ENCODE measurements at regions not wholly inside any gene's neighbourhood (a gene's known extent, or its start where the extent isn't known, plus 50 kb on each side); places are given as distances from the start of the nearest gene placed in this dataset.

DNA sequence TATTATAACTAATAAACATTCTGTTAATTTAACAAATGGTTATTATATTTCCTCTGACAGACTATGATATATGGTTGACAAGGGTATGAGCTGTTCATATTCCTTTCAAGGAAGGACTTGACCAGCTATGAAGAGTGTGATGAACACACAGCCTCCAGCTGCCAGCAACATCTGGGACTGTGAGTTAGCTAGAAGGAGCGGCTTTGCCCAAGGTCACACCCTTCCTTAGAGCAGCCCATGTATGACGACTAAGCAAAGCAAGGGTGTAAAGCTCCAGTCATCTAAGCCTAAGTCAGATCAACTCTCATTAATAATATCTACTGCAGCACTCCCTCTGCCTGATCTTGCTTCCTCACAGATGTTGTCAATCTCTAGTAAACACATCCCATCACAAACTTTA lies 355.4 kb downstream of the PLPP3 start:
- H3K27me3 ChIP-seq (replicated peaks in 1 of 2; ENCODE audit: control insufficient read depth in 2 of 2, extremely low read depth in 1 of 2, insufficient read depth in 2 of 2, low read length in 1 of 2) = no peaks in the 10 kb centered on the region
- CTCF ChIA-PET = no interaction called here
- Mint-ChIP-seq H3K27me3 (peaks cover 0 to 1% of the 10 kb centered on the region in 2 donors), H3K27ac (no peak overlapping the region), H3K9me3 (peaks cover 0 to 4% (median 3%) of the 10 kb centered on the region in 3 donors), H3K4me1 (no peaks in the 10 kb centered on the region), H3K4me3 (no peak overlapping the region), H3K36me3 (no peaks in the 10 kb centered on the region)
- no peaks in the 10 kb centered on the region for H3K4me1 ChIP-seq (ENCODE audit: control insufficient read depth in 1 of 2, extremely low read depth in 1 of 2, insufficient read depth in 2 of 2, low read length in 2 of 2)
- H3K36me3 ChIP-seq (ENCODE audit: control insufficient read depth in 2 of 2, extremely low read depth in 1 of 2, insufficient read depth in 1 of 2, low read length in 1 of 2) = no peaks in the 10 kb centered on the region
- H3K4me3 ChIP-seq (ENCODE audit: control insufficient read depth in 1 of 2, extremely low read depth in 1 of 2, low read length in 1 of 2) = no peak overlapping the region
- POLR2A ChIA-PET = no interaction called here
- H3K9me3 ChIP-seq = no peaks in the 10 kb centered on the region
- ATAC-seq (replicated peaks in 1 of 4) (no peak), DNase-seq (no peak)
- H3K27ac ChIP-seq (ENCODE audit: low read length) = no peak overlapping the region
- 68% methylated on average over 2 of the region's 2 CpGs for WGBS (ENCODE audit: insufficient coverage)

DNA sequence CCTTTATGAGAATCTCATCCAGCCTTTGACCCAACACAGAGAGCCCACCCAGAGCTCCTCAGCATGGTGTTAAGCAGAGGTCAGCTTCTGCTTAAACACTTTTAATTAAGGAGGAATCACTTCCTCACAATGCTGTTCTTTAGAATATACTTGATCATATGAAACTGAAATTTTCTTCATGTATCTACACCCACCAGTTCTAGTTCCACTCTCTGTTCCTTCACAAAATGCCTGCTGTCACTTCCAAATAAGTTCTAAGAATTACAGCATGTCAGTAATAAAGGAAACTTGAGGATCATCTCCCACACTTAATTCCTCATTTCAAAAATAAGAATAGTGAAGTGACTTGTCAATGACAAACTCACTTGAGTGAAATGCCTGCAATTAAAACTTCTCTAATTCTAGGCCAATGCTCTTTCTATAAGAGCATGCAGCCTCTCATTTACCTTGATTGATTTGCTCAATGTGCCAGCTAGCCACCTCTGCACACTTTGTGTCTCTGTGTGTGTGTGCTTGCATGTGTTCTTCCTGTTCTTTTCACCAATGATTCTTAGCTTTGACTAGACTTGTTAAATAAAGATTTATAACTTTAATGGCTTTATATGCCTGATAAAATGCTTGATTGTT lies 356.3 kb downstream of the PLPP3 start:
- ChIA-PET POLR2A (no interaction called here), CTCF (no interaction called here)
- no peak overlapping the region for H3K27ac ChIP-seq (ENCODE audit: low read length)
- no peak overlapping the region for H3K4me3 ChIP-seq (ENCODE audit: control insufficient read depth in 1 of 2, extremely low read depth in 1 of 2, low read length in 1 of 2)
- Mint-ChIP-seq H3K9me3 (peaks cover 0 to 4% (median 3%) of the 10 kb centered on the region in 3 donors), H3K36me3 (no peaks in the 10 kb centered on the region), H3K27ac (no peak overlapping the region), H3K4me1 (no peaks in the 10 kb centered on the region), H3K27me3 (peaks cover 0 to 1% of the 10 kb centered on the region in 2 donors), H3K4me3 (no peak overlapping the region)
- H3K4me1 ChIP-seq (ENCODE audit: control insufficient read depth in 1 of 2, extremely low read depth in 1 of 2, insufficient read depth in 2 of 2, low read length in 2 of 2) = no peaks in the 10 kb centered on the region
- H3K27me3 ChIP-seq (replicated peaks in 1 of 2; ENCODE audit: control insufficient read depth in 2 of 2, extremely low read depth in 1 of 2, insufficient read depth in 2 of 2, low read length in 1 of 2) = no peaks in the 10 kb centered on the region
- no peaks in the 10 kb centered on the region for H3K36me3 ChIP-seq (ENCODE audit: control insufficient read depth in 2 of 2, extremely low read depth in 1 of 2, insufficient read depth in 1 of 2, low read length in 1 of 2)
- no peak for DNase-seq
- ATAC-seq (replicated peaks in 1 of 4) = no peak
- no peaks in the 10 kb centered on the region for H3K9me3 ChIP-seq

DNA sequence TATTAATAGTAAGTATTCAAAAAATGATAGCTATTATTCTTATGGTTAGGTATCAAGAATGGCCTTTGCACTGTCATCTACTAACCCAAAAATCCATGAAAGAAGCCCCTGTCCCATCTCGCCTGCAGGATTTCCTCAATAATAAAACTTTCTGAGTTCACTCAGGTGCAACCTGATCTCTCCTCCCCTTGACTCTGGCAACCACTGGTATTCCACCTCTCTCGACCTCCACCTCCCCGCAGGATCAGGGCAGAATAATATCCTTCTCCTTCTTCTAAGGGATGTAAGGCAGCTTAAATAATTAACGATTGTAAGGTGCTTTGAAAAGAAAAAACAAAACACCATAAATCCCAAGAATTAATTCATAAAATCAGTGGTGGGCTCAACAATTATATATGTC lies 359.3 kb downstream of the PLPP3 start:
- H3K27me3 ChIP-seq (replicated peaks in 1 of 2; ENCODE audit: control insufficient read depth in 2 of 2, extremely low read depth in 1 of 2, insufficient read depth in 2 of 2, low read length in 1 of 2) = no peaks in the 10 kb centered on the region
- Mint-ChIP-seq H3K36me3 (no peaks in the 10 kb centered on the region), H3K4me3 (no peak overlapping the region), H3K9me3 (no peaks in the 10 kb centered on the region), H3K4me1 (no peaks in the 10 kb centered on the region), H3K27me3 (no peaks in the 10 kb centered on the region), H3K27ac (no peak overlapping the region)
- WGBS (ENCODE audit: insufficient coverage) = no CpG with 5 or more reads among the region's 4 CpGs
- H3K4me3 ChIP-seq (ENCODE audit: control insufficient read depth in 1 of 2, extremely low read depth in 1 of 2, low read length in 1 of 2) = no peak overlapping the region
- H3K4me1 ChIP-seq (ENCODE audit: control insufficient read depth in 1 of 2, extremely low read depth in 1 of 2, insufficient read depth in 2 of 2, low read length in 2 of 2) = no peaks in the 10 kb centered on the region
- no peak overlapping the region for H3K27ac ChIP-seq (ENCODE audit: low read length)
- ATAC-seq (replicated peaks in 1 of 4) = no peak
- H3K36me3 ChIP-seq (ENCODE audit: control insufficient read depth in 2 of 2, extremely low read depth in 1 of 2, insufficient read depth in 1 of 2, low read length in 1 of 2) = no peaks in the 10 kb centered on the region
- no peak for DNase-seq
- ChIA-PET POLR2A (no interaction called here), CTCF (interaction anchor here in 1 of 2 donors (1.0 kb wide), 1 partner anchor 77 kb away, joined by 3 read pairs; no protein-coding TSS in a partner anchor)
- no peaks in the 10 kb centered on the region for H3K9me3 ChIP-seq

DNA sequence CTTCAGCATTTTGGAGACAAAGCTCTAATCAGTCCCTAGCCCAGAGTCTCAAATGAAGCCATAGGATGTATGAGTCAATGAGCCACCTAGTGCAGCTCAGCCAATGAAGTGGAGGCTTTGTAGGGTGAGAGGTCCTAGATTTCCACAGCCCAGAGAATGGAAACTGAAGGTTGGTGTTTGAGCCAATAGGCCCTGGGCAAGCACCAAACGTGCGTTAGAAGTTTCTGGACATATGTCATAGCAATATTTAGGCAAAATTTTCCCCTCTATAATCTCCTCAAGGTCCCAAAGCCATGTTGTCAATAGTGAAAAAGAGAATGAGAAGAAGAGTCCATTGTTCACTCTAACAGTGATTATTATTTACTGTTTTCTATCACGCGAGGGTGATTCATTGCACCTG lies 361.3 kb downstream of the PLPP3 start:
- ChIA-PET POLR2A (no interaction called here), CTCF (no interaction called here)
- no peaks in the 10 kb centered on the region for H3K4me1 Mint-ChIP-seq
- no peaks in the 10 kb centered on the region for H3K27me3 Mint-ChIP-seq
- WGBS (ENCODE audit: insufficient coverage) = no CpG with 5 or more reads among the region's 4 CpGs
- H3K4me3 Mint-ChIP-seq = no peak overlapping the region
- no peaks in the 10 kb centered on the region for H3K9me3 Mint-ChIP-seq
- Histone ChIP-seq H3K9me3 (no peaks in the 10 kb centered on the region), H3K36me3 (ENCODE audit: control insufficient read depth in 2 of 2, extremely low read depth in 1 of 2, insufficient read depth in 1 of 2, low read length in 1 of 2) (no peaks in the 10 kb centered on the region), H3K4me1 (ENCODE audit: control insufficient read depth in 1 of 2, extremely low read depth in 1 of 2, insufficient read depth in 2 of 2, low read length in 2 of 2) (no peaks in the 10 kb centered on the region), H3K27ac (ENCODE audit: low read length) (no peak overlapping the region), H3K27me3 (replicated peaks in 1 of 2; ENCODE audit: control insufficient read depth in 2 of 2, extremely low read depth in 1 of 2, insufficient read depth in 2 of 2, low read length in 1 of 2) (no peaks in the 10 kb centered on the region), H3K4me3 (ENCODE audit: control insufficient read depth in 1 of 2, extremely low read depth in 1 of 2, low read length in 1 of 2) (no peak overlapping the region)
- H3K36me3 Mint-ChIP-seq = no peaks in the 10 kb centered on the region
- ATAC-seq (replicated peaks in 1 of 4) (no peak), DNase-seq (no peak)
- no peak overlapping the region for H3K27ac Mint-ChIP-seq

DNA sequence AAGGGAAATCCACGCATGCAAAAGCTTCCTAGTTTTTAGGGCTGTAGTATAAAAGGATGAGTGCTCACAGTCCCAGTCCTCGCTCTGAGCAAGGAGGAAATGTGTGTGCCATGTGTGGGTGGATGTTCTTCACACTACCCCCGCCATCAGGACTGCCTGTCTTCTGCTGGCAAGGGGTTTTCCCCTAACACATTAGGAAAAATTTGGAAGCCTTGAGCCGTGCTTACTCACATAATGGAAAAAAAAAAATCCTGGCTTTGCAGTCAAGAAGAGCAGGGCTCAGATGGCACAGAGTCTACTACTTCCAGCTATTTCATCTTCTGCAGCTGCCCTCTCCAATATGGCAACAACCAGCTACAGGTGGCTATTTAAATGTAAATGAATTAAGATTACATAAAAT lies 363.1 kb downstream of the PLPP3 start:
- Histone ChIP-seq H3K27ac (ENCODE audit: low read length) (no peak overlapping the region), H3K36me3 (ENCODE audit: control insufficient read depth in 2 of 2, extremely low read depth in 1 of 2, insufficient read depth in 1 of 2, low read length in 1 of 2) (no peaks in the 10 kb centered on the region), H3K4me3 (ENCODE audit: control insufficient read depth in 1 of 2, extremely low read depth in 1 of 2, low read length in 1 of 2) (no peak overlapping the region), H3K9me3 (no peaks in the 10 kb centered on the region), H3K27me3 (replicated peaks in 1 of 2; ENCODE audit: control insufficient read depth in 2 of 2, extremely low read depth in 1 of 2, insufficient read depth in 2 of 2, low read length in 1 of 2) (no peaks in the 10 kb centered on the region), H3K4me1 (ENCODE audit: control insufficient read depth in 1 of 2, extremely low read depth in 1 of 2, insufficient read depth in 2 of 2, low read length in 2 of 2) (no peaks in the 10 kb centered on the region)
- ATAC-seq (replicated peaks in 1 of 4) (no peak), DNase-seq (no peak)
- WGBS (ENCODE audit: insufficient coverage) = 50% methylated on average over 1 of the region's 4 CpGs
- H3K27me3 Mint-ChIP-seq = no peaks in the 10 kb centered on the region
- no peaks in the 10 kb centered on the region for H3K36me3 Mint-ChIP-seq
- no peaks in the 10 kb centered on the region for H3K4me1 Mint-ChIP-seq
- H3K27ac Mint-ChIP-seq = no peak overlapping the region
- no peak overlapping the region for H3K4me3 Mint-ChIP-seq
- CTCF ChIA-PET = no interaction called here
- POLR2A ChIA-PET = no interaction called here
- no peaks in the 10 kb centered on the region for H3K9me3 Mint-ChIP-seq

DNA sequence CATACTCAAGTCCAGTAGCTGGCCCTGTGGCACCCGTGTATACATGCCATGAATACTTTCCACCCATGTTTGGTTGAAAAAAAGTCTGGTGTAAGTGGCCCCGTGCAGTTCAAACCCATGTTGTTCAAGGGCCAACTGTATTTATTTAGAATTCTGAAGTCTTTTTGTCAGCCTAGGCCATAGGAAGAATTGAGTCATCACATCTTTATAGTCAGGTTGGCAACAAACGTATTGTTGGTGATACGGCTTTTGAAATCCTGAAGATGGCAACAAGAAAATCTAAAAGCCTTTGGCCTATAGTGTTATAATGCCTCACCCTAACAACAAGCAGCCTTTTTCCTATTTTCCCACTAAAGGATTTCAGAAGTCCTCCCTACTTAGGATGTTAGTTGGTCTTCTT lies 363.6 kb downstream of the PLPP3 start:
- Mint-ChIP-seq H3K27me3 (no peaks in the 10 kb centered on the region), H3K27ac (no peak overlapping the region), H3K36me3 (no peaks in the 10 kb centered on the region), H3K9me3 (no peaks in the 10 kb centered on the region), H3K4me3 (no peak overlapping the region), H3K4me1 (no peaks in the 10 kb centered on the region)
- Histone ChIP-seq H3K4me3 (ENCODE audit: control insufficient read depth in 1 of 2, extremely low read depth in 1 of 2, low read length in 1 of 2) (no peak overlapping the region), H3K9me3 (no peaks in the 10 kb centered on the region), H3K36me3 (ENCODE audit: control insufficient read depth in 2 of 2, extremely low read depth in 1 of 2, insufficient read depth in 1 of 2, low read length in 1 of 2) (no peaks in the 10 kb centered on the region), H3K4me1 (ENCODE audit: control insufficient read depth in 1 of 2, extremely low read depth in 1 of 2, insufficient read depth in 2 of 2, low read length in 2 of 2) (no peaks in the 10 kb centered on the region), H3K27ac (ENCODE audit: low read length) (no peak overlapping the region), H3K27me3 (replicated peaks in 1 of 2; ENCODE audit: control insufficient read depth in 2 of 2, extremely low read depth in 1 of 2, insufficient read depth in 2 of 2, low read length in 1 of 2) (no peaks in the 10 kb centered on the region)
- DNase-seq (no peak), ATAC-seq (replicated peaks in 1 of 4) (no peak)
- ChIA-PET POLR2A (no interaction called here), CTCF (no interaction called here)
- WGBS (ENCODE audit: insufficient coverage) = 86% methylated on average over 1 of the region's 4 CpGs

DNA sequence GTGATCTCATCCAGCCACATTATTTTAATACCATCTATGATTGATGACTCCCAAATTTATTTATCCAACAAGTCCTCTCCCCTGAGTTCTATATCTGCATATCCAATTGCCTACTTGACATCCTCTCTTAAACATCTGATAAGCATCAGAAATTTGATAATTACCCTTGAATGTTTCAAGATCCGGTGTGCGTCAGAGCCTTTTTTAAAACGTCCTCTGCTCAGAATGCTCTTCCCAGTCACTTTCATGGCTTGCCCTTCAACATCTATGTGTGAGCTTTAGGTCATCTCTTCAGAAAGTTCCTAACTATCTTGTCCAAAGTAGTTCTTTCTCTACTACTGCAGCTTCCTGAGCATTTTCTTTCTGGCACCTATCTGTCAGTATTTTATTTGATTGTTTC lies 364.3 kb downstream of the PLPP3 start:
- H3K27me3 ChIP-seq (replicated peaks in 1 of 2; ENCODE audit: control insufficient read depth in 2 of 2, extremely low read depth in 1 of 2, insufficient read depth in 2 of 2, low read length in 1 of 2) = no peaks in the 10 kb centered on the region
- H3K36me3 ChIP-seq (ENCODE audit: control insufficient read depth in 2 of 2, extremely low read depth in 1 of 2, insufficient read depth in 1 of 2, low read length in 1 of 2) = no peaks in the 10 kb centered on the region
- H3K27ac Mint-ChIP-seq = no peak overlapping the region
- CTCF ChIA-PET = no interaction called here
- ATAC-seq (replicated peaks in 1 of 4) (no peak), DNase-seq (no peak)
- WGBS (ENCODE audit: insufficient coverage) = 93% methylated on average over 3 of the region's 3 CpGs
- H3K36me3 Mint-ChIP-seq = no peaks in the 10 kb centered on the region
- H3K9me3 ChIP-seq = no peaks in the 10 kb centered on the region
- no peaks in the 10 kb centered on the region for H3K9me3 Mint-ChIP-seq
- no peak overlapping the region for H3K27ac ChIP-seq (ENCODE audit: low read length)
- H3K4me3 Mint-ChIP-seq = no peak overlapping the region
- no peaks in the 10 kb centered on the region for H3K27me3 Mint-ChIP-seq
- H3K4me1 ChIP-seq (ENCODE audit: control insufficient read depth in 1 of 2, extremely low read depth in 1 of 2, insufficient read depth in 2 of 2, low read length in 2 of 2) = no peaks in the 10 kb centered on the region
- POLR2A ChIA-PET = no interaction called here
- H3K4me1 Mint-ChIP-seq = no peaks in the 10 kb centered on the region
- H3K4me3 ChIP-seq (ENCODE audit: control insufficient read depth in 1 of 2, extremely low read depth in 1 of 2, low read length in 1 of 2) = no peak overlapping the region
